Inflammatory macrophage treated with lipopolysaccharide for 4 hours (primary cell): ENCODE measurements at regions not wholly inside any gene's neighbourhood (a gene's known extent, or its start where the extent isn't known, plus 50 kb on each side); places are given as distances from the start of the nearest gene placed in this dataset.

Source experiments
- DNase-seq: peaks from one replicate; pipeline ENCODE4 v3.0.0-alpha.2; 2020

DNA sequence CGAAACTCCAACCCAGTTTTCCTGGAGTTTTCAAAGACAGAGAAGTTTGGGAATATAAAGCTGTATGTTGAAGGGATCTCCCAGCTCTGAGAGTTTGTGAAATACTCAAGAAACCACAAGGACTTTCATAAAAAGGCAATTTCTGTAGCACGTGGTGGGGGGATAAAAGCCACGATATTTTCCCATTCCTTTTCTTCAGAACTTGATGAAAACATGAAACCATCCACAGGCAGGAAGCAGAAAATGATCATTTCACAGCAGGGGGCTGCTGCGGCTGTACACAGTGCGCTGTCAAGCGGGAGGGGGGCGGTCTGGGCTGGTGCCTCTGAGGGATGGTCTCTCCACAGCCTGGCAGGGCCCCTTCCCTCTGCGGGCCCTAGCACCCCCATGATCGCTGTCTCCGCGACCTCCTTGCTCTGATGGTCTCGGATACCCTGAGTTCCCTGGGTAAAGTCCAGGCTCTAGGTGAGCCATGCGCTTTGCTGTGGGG lies 423.2 kb downstream of the MN1 start:
- no peak for DNase-seq

DNA sequence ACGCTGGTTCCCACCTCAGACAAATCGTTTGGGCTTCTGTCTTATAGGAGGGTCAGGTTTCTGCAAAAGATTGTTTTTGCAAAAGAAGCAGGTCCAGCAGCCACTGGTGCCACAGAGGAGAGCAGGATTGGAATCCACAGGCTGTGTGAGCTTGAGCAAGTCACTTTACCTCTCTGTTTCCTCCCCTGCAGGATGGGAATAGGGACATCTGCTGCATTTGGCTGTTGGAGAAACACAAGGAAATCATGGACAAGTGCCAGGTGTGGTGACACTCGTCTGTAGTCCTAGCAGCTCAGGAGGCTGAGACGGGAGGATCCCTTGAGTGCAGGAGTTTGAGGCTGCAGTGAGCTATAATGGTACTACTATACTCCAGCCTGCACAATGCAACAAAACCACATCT lies 422.6 kb downstream of the MN1 start:
- no peak for DNase-seq

DNA sequence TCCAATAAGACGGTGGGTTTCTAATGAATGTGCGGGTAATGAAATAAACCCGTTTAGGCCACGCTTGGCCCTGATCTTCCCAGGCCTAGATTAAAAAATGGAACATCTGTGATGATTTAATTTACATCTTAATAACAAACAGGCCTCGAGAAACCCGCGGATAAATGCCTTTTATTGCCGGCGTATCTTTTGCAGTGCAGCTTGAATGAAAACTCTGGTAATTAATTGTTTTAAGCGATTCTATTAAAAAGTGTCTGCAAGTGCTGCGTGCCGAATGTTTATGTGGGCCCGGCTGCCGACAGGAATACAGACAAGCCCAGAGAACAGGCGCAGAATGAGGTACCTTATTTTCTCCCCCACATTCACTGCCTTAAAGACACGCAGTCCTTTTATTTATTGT lies 420.7 kb downstream of the MN1 start:
- no peak for DNase-seq

DNA sequence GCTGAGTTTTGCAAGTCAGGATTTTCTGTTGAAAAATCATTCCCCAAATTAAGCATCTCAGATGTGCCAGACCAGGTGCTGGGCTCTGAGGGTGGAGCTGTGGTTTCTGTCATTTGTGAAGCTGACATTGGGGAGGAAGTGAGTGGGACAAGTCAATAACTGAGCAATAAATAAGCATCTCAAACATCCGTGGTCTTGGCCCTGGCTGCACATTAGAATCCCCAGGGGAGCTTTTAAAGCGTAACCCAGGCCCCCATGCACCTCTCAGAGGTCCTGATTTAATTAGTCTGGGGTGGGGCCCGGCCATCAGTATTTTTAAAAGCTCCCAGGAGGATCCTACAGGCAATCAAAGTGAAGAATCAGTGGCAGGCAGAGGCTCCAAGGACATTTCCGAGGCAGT lies 420.0 kb downstream of the MN1 start:
- DNase-seq, result no peak

DNA sequence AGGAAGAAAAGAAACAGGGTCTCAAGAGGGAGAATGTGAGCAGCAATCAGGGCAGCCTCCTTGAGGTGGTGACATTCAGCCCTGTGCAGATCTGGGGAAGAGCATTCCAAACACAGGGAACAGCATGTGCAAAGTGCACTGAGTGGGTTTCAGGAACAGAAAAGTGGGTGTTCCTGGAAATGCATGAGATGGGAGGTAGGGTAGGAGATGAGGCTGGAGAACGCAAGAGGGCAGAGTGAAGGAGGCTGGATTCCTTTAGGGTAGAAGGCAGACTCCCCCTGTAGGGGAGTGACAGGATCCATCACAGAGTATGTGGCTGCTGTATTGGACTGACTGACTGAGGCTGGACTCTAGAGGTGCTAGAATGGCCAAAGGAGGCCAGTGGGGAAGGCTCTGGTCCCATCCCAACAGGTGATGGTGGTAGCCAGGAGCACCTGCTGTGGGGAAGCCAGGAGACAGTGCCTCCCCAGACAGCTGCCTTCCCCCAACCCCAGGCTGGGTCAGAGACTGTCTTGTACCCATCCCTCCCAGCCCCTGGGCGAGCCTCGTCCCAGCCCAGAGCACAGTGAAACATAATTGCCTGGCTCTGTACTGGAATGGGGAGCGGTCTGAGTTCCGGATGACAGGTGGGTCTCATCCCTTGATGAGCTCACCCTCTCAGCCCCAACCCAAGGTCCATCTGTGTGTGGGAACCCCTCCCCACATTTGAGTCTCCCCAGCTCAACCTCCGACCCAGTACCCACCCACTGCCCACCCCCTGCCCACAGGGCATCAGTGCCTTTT lies 419.4 kb downstream of the MN1 start:
- DNase-seq, result no peak

DNA sequence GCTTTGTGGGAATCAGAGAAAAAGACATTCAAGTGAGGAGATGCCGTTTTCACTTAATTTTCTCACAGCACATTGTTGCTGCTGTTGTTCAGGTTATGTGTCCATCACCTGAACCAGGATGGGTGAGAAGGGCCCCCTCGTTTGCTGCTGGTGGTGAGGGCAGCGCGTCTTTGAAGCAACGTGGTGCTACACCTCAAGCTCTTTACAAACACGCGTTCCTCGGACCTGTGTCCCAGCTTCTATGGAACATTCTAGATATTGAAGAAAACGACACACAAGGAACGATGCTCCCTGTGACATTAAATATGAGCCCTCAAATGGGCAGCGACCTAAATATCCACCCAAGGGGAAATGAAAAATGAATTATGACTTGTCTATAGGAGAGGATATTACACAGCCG lies 418.6 kb downstream of the MN1 start:
- no peak for DNase-seq

DNA sequence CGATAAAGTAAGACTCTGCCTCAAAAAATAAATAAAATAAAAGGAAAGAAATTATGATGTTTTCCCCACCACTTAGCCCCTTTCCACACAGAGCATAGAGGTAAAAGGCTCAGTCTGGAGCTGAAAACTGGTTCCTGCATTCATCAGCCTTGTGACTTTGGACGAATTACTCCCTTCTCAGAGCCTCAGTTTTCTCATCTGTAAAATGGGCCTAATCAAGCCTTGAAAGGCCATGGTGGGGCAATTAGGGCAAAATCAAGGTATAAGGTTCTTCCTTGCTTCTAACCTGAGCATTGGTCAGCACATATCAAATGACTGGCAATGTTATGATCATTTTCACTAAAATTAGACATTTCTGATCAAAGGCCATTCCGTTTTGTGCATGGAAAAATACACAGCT lies 417.7 kb downstream of the MN1 start:
- no peak for DNase-seq

DNA sequence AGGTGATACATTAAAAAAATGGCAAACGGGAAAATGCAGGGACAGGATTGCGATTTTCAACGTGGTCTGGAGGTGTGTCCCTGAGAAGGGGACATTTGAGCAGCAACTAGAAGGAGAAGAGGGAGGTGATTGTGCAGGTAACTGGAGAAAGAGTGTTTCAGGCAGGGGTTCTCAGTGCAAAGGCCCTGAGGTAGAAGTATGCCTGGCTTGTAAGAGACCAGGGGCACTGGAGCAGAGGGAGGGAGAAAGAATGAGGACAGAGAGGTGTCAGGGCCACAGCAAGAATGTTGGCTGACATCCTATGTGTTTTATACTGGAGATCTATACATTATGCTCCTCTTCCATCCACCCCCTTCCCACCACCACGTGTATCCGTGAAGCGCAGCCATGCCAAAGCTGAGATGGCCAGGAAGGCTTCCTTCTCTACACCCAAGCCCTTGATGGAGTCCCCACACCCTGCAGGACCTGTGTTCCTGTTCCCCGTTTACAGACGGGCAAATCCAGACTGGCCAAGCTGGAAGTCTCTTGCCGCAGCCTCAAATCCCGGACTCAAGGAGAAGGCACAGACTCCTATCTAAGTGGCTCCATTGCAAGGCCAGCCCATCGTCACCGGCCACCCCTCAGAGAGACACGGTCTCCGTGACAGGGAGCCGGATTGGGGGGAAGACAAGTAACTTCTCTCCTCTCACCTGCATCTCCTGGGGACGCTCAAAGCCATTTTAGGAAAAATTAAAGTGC lies 416.1 kb downstream of the MN1 start:
- DNase-seq, result no peak

DNA sequence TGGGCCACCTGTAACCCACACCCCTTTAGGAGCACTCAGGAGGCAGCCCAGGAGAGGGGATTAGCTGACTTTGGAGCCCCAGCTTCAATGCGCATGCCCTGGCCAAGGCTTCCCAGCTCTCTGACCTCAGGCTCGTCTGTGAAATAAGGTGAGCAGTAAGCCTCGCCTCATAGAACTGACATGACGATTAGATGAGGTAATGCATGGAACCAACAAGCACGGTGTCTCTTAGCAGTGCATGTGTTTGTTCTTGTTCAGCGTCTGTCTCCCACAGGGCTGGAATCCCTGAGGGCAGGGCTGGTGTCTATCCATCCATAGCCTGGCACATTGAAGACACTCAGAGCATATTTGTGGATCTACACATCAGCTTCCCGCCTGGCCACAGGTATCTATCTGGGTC lies 415.4 kb downstream of the MN1 start:
- no peak for DNase-seq

DNA sequence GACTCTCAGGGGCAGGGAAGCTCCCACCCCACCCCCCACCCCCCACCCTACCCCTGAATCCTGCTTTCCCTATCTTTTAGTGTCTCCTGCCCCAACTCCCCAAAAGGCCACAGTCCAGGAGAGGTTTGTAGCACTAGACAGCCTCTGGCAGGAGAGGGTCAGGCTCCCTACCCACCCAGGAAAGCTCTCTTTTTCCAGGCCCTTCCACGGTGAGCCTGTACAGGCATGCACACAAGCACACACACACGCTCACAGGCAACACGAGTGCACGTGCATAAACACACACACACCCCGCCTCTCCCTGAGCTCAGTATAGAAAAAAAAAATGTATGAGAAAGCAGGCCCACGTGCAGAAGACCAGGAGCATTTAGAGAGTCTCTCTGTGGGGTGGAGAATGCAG lies 414.0 kb downstream of the MN1 start:
- DNase-seq, result no peak

DNA sequence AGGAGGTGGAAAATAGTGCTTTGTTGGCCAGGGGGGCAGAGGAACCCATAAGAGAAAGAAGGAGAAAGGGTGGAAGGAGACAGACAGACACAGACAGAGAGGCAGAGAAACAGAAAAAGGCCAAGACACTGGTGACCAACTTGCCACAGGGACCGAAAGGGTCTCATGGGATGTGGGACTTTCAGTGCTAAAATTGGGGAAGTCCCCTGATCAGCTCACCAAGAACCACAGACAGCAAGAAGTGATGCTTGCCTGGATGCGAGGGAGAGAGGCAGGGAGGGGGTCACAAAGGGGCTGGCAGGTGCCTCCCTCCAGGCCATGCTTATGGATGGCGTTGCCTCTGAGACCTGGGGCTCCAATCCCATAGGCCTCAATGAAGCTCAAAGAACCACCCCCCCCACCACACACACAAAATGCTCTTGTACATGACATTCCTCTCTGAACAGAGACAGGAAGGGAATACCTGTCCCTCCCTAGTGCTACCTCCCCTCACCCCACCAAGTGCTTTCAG lies 413.4 kb downstream of the MN1 start:
- no peak for DNase-seq

DNA sequence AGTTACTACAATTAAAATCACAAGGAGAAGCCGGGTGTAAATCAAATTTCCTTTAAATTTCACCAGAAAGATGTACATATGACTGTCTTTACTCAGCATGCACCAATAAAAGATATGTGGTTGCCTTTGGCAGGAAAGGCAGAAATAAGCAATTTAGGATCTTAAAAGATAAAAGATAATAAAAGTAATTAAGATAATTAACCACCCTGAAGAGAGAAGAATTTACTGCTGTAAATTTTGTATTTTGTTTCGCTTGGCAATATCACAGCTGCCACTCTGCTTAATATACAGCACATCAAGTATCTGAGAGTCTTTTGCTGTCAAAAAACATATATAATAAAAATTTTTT lies 411.9 kb downstream of the MN1 start:
- DNase-seq, result no peak

DNA sequence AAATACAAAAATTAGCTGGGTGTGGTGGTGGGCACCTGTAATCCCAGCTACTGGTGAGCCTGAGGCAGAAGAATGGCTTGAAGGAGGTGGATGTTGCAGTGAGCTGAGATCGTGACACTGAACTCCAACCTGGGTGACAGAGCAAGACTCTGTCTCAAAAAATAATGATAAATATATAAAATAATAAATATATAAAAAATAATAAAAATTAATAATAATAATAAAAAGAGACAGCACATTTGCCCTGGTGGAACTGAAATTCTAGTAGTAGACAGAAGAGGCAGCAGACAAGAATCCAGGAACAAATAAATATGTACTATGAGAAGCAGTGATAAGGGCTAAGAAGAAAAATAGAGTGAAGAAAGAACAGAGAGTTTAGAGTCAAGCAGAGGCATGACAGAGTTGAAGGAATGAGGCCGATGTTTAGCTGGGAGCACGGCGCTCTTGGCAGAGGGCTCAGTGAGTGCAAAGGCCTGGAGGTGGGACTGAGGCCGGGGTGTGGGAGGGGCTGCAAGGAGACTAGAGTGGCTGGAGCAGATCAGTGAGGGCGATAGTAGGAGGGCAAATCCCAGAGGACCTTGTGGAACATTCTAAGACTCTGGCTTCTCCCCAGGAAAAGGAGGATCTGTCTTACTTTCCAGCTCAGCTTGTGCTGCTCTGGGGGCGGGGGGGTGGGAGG lies 410.3 kb downstream of the MN1 start:
- no peak for DNase-seq

DNA sequence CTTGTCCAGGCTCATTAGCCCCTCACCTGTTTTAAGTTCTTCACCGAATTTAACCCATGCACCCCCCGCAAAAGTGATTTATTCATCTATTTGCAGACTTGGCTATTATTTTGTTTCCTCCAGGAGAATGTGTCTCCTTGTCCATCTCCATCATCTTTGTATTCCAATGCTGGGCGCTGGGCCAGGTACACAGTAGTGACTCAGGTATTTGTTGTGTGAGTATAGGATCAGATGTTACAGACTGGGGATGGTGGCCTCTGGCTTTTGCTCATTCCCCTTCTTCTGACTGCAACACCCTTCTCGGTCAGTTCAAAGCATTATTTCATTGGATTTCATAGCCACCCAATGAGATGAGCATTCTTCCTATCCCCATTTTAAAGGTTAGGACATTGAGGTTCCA lies 408.2 kb downstream of the MN1 start:
- no peak for DNase-seq

DNA sequence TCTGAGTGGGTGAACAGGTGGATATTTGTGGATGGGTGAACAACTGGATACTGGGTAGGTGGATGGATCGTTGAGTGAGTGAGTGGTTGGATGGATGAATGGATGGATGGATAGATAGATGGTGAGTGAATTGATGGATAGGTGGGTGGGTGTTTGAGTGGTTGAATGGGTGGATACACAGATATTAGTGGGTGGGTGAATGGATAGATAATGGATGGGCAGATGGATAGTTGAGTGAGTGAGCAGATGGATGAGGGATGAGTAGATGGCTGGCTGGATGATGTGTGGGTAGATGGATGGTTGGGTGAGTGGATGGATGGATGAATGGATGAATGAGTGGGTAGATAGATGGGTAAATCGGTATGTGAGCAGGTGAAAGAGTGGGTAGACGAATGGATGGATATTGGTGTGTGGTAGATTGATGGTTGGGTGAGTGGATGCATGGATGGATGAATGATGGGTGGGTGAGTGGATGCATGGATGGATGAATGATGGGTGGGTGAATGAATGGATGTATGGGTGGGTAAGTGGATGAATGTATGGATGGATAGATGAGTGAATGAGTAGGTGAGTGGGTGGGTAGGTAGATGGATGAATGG lies 406.7 kb downstream of the MN1 start:
- DNase-seq, result no peak

DNA sequence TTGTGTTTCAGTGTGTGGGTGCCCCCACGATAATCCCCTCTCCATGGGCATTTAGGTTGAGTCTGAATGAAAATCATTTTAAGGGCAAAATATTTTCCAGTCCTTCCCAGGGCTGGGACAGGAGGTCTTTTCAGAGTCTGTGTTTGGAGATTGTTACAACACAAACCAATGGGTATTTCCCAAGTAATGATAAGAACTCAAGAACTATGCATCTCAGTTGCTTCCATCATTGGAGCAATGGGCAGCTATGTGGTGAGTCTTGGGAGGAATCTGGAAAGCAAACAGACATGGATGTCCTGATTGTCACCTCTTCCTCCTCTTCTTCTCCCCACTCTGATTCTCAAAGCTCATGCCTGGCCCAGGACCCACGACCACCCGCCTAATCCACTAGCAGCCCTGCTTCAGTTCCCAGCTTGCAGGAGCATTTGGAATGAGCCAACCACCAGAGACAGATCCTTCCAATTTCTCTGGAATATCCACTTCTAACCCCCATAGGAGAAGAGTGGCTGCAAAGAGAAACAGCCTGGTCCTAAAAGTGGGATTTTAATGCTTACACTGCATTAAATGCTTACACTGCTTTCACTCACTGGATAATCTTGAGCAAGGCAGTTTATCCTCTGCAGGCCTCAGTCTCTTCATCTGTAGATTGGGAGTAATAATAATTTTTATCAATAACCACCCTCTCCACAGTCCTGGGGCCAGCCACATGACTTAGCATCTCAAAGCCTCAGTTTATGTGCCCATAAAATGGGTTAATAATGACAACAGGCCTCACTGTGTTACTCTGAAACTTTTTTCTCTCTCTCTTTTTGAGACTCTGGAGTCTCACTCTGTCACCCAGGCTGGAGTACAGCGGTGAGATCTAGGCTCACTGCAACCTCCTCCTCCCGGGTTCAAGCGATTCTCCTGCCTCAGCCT lies 404.3 kb downstream of the MN1 start:
- no peak for DNase-seq

DNA sequence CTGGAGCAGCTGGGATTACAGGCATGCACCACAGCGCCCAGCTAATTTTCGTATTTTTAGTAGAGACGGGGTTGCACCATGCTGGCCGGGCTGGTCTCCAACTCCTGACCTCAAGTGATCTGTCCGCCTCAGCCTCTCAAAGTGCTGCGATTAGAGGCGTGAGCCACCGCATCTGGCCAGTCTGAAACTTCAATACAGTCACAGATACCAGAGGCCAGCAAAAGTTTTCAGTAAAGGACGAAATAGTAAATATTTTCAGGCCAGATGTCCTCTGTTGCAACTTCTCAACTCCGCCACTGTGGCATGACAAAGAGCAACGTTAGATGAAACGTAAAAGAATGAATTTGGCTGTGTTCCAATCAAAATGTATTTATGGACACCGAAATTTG lies 403.6 kb downstream of the MN1 start:
- DNase-seq, result no peak

DNA sequence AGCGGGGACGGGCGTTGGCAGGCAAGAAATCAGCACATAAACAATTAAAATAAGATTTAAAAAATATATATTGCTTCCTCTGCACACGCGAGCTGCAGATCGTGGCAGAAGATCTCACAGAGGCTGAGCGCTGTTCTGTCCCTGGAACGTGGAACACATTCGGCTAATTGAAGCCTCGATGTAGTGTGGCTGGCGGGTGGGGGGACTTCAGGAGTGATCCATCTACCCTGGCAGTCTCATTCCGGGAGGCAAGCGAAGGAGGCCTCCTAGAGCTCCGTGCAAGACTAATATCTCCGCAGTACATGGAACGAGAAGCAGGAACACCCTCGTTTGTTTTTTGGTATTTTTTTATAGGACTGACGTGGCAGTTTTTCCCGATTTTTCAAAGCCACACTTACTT lies 402.4 kb downstream of the MN1 start:
- DNase-seq, result no peak

DNA sequence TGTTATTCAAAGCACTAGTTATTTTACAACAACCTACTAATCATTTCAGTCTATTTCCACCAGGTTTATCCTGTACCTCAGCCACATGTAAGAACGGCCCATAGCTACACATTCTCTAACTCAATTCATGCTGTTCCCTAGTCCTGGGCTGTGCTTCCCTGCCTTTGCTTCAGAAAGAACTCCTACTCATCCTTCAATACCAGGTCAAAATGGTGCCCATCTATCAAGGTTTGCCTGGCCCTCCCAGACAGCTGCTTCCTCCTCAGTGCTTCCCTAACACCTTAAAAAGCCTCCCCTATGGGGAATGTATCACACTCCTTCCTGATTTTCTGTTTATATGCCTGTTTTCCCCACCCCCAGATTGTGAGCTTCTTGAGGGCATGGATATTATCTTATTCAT lies 400.7 kb downstream of the MN1 start:
- no peak for DNase-seq

DNA sequence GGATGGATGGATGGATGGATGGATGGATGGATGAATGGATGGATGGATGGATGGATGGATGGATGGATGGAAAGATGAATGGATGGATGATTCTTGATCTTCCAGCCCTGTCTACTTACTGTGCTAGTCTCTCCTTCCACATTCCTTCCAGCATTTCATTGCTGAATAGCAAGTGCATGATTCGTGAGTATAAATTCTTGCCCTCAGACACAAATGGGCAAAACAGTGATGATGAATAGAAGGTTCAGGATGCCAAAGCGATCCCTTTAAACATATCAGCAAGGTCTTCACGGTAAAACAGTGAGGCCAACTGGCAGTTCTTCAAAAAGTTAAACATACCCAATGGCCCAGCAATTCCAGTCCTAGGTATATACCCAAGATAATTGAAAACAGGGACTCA lies 400.2 kb downstream of the MN1 start:
- no peak for DNase-seq

DNA sequence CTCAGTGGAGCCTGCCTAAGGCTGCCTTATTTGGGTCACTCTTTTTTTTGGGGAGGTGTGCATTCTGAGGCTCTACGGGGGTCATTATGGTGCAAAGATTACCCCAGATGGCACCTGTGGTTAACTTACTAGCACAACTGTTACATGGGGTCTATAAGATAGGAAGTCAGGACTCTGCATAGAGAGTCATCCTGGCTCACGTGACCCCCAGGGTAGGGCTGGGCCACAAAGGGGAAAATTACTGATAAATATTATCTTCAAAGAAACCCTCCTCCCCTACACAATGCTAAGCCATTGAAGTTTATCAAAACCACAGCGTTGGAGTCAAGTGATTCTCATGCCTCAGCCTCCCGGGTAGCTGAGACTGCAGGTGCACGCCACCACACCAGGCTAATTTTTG lies 397.1 kb downstream of the MN1 start:
- no peak for DNase-seq

DNA sequence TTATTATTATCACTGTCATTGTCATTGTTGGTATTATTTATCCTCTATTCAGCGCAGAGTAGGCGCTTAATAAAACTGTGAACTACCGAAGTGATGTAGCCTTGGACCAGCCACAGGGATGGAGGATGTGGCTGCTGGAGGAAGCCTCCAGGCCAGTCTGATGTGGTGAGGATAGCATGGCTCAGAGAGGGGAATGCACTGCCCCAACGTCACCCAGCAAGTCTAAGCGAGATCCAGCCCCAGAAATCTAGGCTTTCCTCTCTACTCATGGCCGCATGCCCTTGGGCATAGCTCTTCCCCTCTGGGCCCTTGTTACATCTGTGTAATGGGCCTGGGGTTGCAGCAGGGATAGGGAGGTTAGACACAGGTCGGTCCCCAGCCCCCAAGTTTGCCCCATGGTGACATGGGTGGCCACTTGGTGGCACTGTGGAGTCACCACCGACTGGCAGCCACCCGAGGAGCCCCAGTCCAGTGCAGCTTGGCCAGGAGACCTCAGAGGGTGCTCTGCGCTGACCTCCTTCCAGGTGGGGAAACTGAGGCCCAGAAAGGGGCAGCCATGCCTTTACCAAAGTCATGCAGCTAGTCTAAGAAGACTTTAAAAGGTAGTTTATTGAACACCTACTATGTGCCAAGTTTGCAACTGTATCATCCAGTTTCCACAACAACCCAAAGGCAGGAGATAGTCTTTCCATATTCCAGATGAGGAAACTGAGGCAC lies 395.7 kb downstream of the MN1 start:
- peak; percentile 42 for DNase-seq
